ENCODE measurements at regions not wholly inside any gene's neighbourhood (a gene's known extent, or its start where the extent isn't known, plus 50 kb on each side); places are given as distances from the start of the nearest gene placed in this dataset.
A peak's percentile ranks its signal among the peaks of the same experiment; 100 is the strongest.

DNA sequence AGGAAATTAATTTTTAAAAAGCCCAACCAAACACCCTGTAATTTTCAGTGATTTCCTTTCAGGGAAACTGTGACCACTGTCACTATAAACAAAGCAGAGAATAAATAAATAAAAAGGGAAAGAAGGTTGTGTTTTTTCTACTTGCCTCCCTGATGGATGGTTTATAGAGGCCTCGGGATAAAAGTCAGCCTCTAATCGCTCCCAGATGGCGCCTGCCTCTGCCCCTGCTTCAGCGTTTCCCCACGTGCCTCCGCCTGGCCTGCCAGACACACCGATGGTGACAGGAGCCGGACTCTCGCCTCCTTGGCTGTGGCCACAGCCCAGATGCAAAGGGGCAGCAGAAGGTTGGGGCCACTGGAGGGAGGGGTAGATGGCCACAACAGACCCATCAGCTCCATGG lies 327.7 kb downstream of the CDC5L start:
- ATAC-seq = no peak
- H3K9me3 ChIP-seq (ENCODE audit: control insufficient read depth in 2 of 3, low read length in 3 of 3) = no peaks in the 10 kb centered on the region
- Mint-ChIP-seq H3K4me1 (no peaks in the 10 kb centered on the region), H3K27me3 (peaks cover 0 to 4% (median 0%) of the 10 kb centered on the region in 5 donors), H3K27ac (no peak overlapping the region), H3K36me3 (no peaks in the 10 kb centered on the region), H3K9me3 (peaks cover 0 to 3% (median 0%) of the 10 kb centered on the region in 11 donors), H3K4me3 (no peak overlapping the region)
- no peak overlapping the region for H3K4me3 ChIP-seq (ENCODE audit: low read length)
- CTCF ChIA-PET = no interaction called here
- H3K27me3 ChIP-seq (ENCODE audit: control insufficient read depth in 2 of 2, insufficient read depth in 2 of 2, low read length in 2 of 2) = no peaks in the 10 kb centered on the region
- intact Hi-C loops (cut with micrococcal nuclease) = no loop called here
- H3K36me3 ChIP-seq (ENCODE audit: control insufficient read depth in 2 of 3, insufficient read depth in 3 of 3, low read length in 3 of 3) = no peaks in the 10 kb centered on the region
- POLR2A ChIA-PET = no interaction called here
- no peak overlapping the region for H3K27ac ChIP-seq (ENCODE audit: low read depth, low read length)
- no peak for DNase-seq
- no peaks in the 10 kb centered on the region for H3K4me1 ChIP-seq (ENCODE audit: control insufficient read depth in 2 of 2, insufficient read depth in 2 of 2, low read length in 2 of 2)

DNA sequence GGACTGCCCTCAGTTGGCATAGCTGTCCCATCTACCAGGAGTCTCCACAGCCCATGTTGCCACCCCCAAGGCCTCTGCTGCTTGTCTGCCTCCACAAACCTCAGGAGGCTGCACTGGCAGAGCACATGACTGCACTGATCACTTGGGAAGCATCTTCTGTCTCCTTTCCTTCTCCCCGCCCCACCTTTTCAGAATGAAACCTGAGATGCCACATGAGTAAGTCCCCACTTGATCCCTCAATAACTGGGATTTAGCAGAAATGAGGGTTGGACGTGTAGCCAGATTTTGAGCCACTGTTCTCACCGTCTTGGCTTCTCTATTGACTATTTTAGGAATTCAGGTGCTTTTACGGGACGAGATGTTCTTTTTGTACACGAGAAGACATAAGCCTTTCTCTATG lies 328.4 kb downstream of the CDC5L start:
- POLR2A ChIA-PET = no interaction called here
- no peak for ATAC-seq
- H3K9me3 Mint-ChIP-seq = peaks cover 0 to 3% (median 0%) of the 10 kb centered on the region in 11 donors

DNA sequence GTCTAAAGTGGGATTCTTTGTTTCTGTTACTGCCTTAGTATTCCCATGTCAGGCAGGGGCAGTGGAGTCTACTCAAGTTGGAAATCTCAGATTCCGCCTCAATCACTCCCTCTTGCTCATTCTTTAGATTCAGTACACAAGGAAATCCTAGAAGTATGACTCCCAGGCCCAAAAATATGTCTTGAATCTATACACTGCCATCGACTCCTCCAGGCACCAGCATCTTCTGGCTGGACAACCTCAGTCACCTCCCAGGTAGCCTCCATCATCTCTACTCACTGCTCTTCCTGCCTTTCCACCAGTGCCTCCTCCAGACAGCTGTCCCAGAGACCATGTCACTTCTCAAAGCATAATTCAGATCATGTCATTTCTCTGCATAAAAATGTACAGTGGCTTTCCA lies 329.9 kb downstream of the CDC5L start:
- H3K4me3 Mint-ChIP-seq = no peak overlapping the region
- no peaks in the 10 kb centered on the region for H3K4me1 ChIP-seq (ENCODE audit: control insufficient read depth in 2 of 2, insufficient read depth in 2 of 2, low read length in 2 of 2)
- no peaks in the 10 kb centered on the region for H3K27me3 ChIP-seq (ENCODE audit: control insufficient read depth in 2 of 2, insufficient read depth in 2 of 2, low read length in 2 of 2)
- H3K4me3 ChIP-seq (ENCODE audit: low read length) = no peak overlapping the region
- CTCF ChIA-PET = no interaction called here
- H3K9me3 Mint-ChIP-seq = peaks cover 0 to 3% (median 0%) of the 10 kb centered on the region in 11 donors
- POLR2A ChIA-PET = interaction anchor here (0.7 kb wide), 1 partner anchor 867 kb away, joined by 5 read pairs; no protein-coding TSS in a partner anchor
- no peak overlapping the region for H3K27ac ChIP-seq (ENCODE audit: low read depth, low read length)
- ATAC-seq = no peak
- intact Hi-C loops (cut with micrococcal nuclease) = no loop called here
- DNase-seq = no peak
- H3K4me1 Mint-ChIP-seq = peaks cover 0 to 6% (median 0%) of the 10 kb centered on the region in 7 donors
- no peaks in the 10 kb centered on the region for H3K36me3 ChIP-seq (ENCODE audit: control insufficient read depth in 2 of 3, insufficient read depth in 3 of 3, low read length in 3 of 3)
- H3K9me3 ChIP-seq (ENCODE audit: control insufficient read depth in 2 of 3, low read length in 3 of 3) = no peaks in the 10 kb centered on the region
- H3K27ac Mint-ChIP-seq = no peak overlapping the region
- no peaks in the 10 kb centered on the region for H3K36me3 Mint-ChIP-seq
- peaks cover 0 to 5% (median 0%) of the 10 kb centered on the region in 5 donors for H3K27me3 Mint-ChIP-seq

More for the DNA sequence above, 328.4 kb downstream of the CDC5L start:
- Mint-ChIP-seq H3K36me3 (no peaks in the 10 kb centered on the region), H3K27me3 (peaks cover 0 to 4% (median 0%) of the 10 kb centered on the region in 5 donors), H3K4me1 (no peaks in the 10 kb centered on the region), H3K27ac (no peak overlapping the region), H3K4me3 (no peak overlapping the region)
- Histone ChIP-seq H3K36me3 (ENCODE audit: control insufficient read depth in 2 of 3, insufficient read depth in 3 of 3, low read length in 3 of 3) (no peaks in the 10 kb centered on the region), H3K4me3 (ENCODE audit: low read length) (no peak overlapping the region), H3K27me3 (ENCODE audit: control insufficient read depth in 2 of 2, insufficient read depth in 2 of 2, low read length in 2 of 2) (no peaks in the 10 kb centered on the region), H3K27ac (ENCODE audit: low read depth, low read length) (no peak overlapping the region), H3K4me1 (ENCODE audit: control insufficient read depth in 2 of 2, insufficient read depth in 2 of 2, low read length in 2 of 2) (no peaks in the 10 kb centered on the region), H3K9me3 (ENCODE audit: control insufficient read depth in 2 of 3, low read length in 3 of 3) (no peaks in the 10 kb centered on the region)
- no peak for DNase-seq
- intact Hi-C loops (cut with micrococcal nuclease) = no loop called here
- CTCF ChIA-PET = no interaction called here

DNA sequence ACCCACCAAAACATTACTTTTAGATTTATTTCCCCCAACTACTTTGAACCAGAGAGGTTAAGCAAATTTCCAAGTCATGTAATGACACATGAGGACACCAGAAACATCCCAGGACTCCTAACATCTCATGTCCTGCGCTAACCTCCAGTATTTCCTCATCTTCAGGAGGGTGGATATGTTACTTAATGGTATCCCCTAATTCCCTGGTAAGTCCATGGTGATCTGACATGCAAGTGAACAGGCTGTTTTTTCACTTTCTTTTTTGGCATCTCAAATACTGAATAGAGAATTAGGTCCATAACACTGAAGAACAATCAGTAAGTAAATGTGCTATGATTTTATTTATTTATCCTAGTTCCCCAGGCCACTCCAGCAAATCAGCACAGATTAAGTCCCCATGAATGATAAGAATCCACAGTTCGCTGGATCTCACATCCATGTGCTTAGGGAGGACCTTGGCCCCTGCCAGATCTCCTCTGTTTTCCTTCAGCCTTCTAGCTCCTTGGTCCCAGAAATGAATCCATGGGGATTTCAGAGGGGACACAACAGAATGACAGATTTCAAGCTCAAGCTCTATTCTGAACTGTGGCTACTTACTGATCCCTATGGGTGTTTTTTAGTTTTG lies 334.6 kb downstream of the CDC5L start:
- Histone ChIP-seq H3K9me3 (ENCODE audit: control insufficient read depth in 2 of 3, low read length in 3 of 3) (no peaks in the 10 kb centered on the region), H3K27ac (ENCODE audit: low read depth, low read length) (no peak overlapping the region), H3K4me1 (ENCODE audit: control insufficient read depth in 2 of 2, insufficient read depth in 2 of 2, low read length in 2 of 2) (no peaks in the 10 kb centered on the region), H3K36me3 (ENCODE audit: control insufficient read depth in 2 of 3, insufficient read depth in 3 of 3, low read length in 3 of 3) (no peaks in the 10 kb centered on the region), H3K27me3 (ENCODE audit: control insufficient read depth in 2 of 2, insufficient read depth in 2 of 2, low read length in 2 of 2) (no peaks in the 10 kb centered on the region), H3K4me3 (ENCODE audit: low read length) (no peak overlapping the region)
- ChIA-PET POLR2A (no interaction called here), CTCF (no interaction called here)
- Mint-ChIP-seq H3K27me3 (peaks cover 0 to 7% (median 0%) of the 10 kb centered on the region in 5 donors), H3K4me3 (no peak overlapping the region), H3K4me1 (peaks cover 0 to 6% (median 0%) of the 10 kb centered on the region in 7 donors), H3K36me3 (peaks cover 0 to 3% (median 0%) of the 10 kb centered on the region in 5 donors), H3K9me3 (no peaks in the 10 kb centered on the region), H3K27ac (peak overlapping the region in 1 of 9 donors; percentile 33)
- no peak for ATAC-seq
- no peak for DNase-seq
- intact Hi-C loops (cut with micrococcal nuclease) = no loop called here

DNA sequence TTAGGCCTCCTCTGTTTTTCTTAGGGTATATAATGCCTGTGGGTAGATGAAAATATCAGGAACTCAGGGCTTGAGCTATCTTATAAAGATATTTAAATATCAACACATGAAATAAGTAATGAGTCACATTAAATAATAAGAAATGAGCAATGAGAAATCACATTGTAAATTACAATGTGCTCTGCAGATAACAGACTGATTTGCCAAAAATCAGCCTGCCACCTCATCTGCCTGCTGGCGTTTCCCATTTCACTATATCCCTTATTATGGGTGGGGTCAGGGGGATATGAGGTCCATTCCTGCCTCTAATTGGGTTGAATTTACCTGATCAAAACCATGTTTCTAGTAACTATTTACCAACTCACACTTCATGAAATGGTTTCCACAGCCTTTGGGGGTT lies 335.2 kb downstream of the CDC5L start:
- H3K4me1 ChIP-seq (ENCODE audit: control insufficient read depth in 2 of 2, insufficient read depth in 2 of 2, low read length in 2 of 2) = no peaks in the 10 kb centered on the region
- Mint-ChIP-seq H3K27me3 (peaks cover 0 to 7% (median 0%) of the 10 kb centered on the region in 5 donors), H3K4me3 (no peak overlapping the region), H3K27ac (no peak overlapping the region), H3K36me3 (peaks cover 0 to 3% (median 0%) of the 10 kb centered on the region in 5 donors), H3K9me3 (no peaks in the 10 kb centered on the region), H3K4me1 (peaks cover 0 to 6% (median 0%) of the 10 kb centered on the region in 7 donors)
- no peak overlapping the region for H3K4me3 ChIP-seq (ENCODE audit: low read length)
- POLR2A ChIA-PET = no interaction called here
- H3K27ac ChIP-seq (ENCODE audit: low read depth, low read length) = no peak overlapping the region
- no peaks in the 10 kb centered on the region for H3K36me3 ChIP-seq (ENCODE audit: control insufficient read depth in 2 of 3, insufficient read depth in 3 of 3, low read length in 3 of 3)
- no peaks in the 10 kb centered on the region for H3K9me3 ChIP-seq (ENCODE audit: control insufficient read depth in 2 of 3, low read length in 3 of 3)
- no peak for ATAC-seq
- CTCF ChIA-PET = no interaction called here
- H3K27me3 ChIP-seq (ENCODE audit: control insufficient read depth in 2 of 2, insufficient read depth in 2 of 2, low read length in 2 of 2) = no peaks in the 10 kb centered on the region
- intact Hi-C loops (cut with micrococcal nuclease) = no loop called here
- no peak for DNase-seq

DNA sequence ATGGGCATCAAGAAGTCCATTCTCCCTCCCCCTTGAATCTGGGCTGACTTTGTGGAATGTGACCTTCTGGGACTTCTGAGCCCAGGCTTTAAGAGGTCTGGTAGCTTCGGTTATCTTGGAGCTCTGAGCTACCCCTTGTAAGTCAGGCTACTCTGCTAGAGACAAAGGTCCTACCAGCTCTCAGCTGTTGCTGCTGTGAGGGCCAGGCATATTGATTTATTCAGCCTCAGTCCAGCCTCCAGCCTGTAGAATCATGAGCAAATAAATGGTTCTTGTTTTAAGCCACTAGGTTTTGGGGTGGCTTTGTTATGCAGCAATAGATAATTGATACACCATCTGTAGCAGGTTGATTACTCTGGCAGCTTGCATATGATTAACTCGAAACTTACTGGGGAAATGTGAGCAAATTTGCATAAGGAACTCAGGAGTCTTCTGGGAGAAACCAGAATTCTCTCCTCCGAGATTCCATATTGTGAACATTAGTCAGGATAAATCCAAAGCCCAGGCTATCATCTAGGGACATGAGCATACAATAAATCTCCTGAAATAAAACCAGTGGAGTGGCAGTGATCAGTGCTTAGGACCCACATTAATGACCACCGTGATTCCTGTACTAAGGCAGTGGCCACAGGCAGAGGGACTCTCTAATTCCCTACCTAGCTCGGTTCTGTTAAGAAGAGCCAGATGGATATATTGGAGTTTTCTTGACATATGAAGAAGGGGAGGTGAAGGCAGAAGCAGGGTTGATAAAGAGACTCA lies 336.1 kb downstream of the CDC5L start:
- POLR2A ChIA-PET = no interaction called here

More for the DNA sequence above, 336.1 kb downstream of the CDC5L start:
- no peak for ATAC-seq
- H3K27ac Mint-ChIP-seq = peak overlapping the region in 1 of 9 donors; percentile 12
- intact Hi-C loops (cut with micrococcal nuclease) = no loop called here
- H3K27ac ChIP-seq (ENCODE audit: low read depth, low read length) = no peak overlapping the region
- no peaks in the 10 kb centered on the region for H3K36me3 ChIP-seq (ENCODE audit: control insufficient read depth in 2 of 3, insufficient read depth in 3 of 3, low read length in 3 of 3)
- H3K4me1 Mint-ChIP-seq = peaks cover 0 to 6% (median 0%) of the 10 kb centered on the region in 7 donors
- peaks cover 0 to 3% (median 0%) of the 10 kb centered on the region in 5 donors for H3K36me3 Mint-ChIP-seq
- no peaks in the 10 kb centered on the region for H3K27me3 ChIP-seq (ENCODE audit: control insufficient read depth in 2 of 2, insufficient read depth in 2 of 2, low read length in 2 of 2)
- H3K4me1 ChIP-seq (ENCODE audit: control insufficient read depth in 2 of 2, insufficient read depth in 2 of 2, low read length in 2 of 2) = no peaks in the 10 kb centered on the region
- DNase-seq = no peak
- H3K9me3 Mint-ChIP-seq = no peaks in the 10 kb centered on the region
- peaks cover 0 to 7% (median 0%) of the 10 kb centered on the region in 5 donors for H3K27me3 Mint-ChIP-seq
- CTCF ChIA-PET = interaction anchor here (0.7 kb wide), 1 partner anchor 635 kb away, joined by 3 read pairs; no protein-coding TSS in a partner anchor
- no peaks in the 10 kb centered on the region for H3K9me3 ChIP-seq (ENCODE audit: control insufficient read depth in 2 of 3, low read length in 3 of 3)
- H3K4me3 ChIP-seq (ENCODE audit: low read length) = no peak overlapping the region
- no peak overlapping the region for H3K4me3 Mint-ChIP-seq

Measured in naive thymus-derived CD4-positive, alpha-beta T cell (primary cell).